Neural cell (in vitro differentiated cells): ENCODE measurements at regions not wholly inside any gene's neighbourhood (a gene's known extent, or its start where the extent isn't known, plus 50 kb on each side); places are given as distances from the start of the nearest gene placed in this dataset.
A peak's percentile ranks its signal among the peaks of the same experiment; 100 is the strongest.

Experiments
- POLR2AphosphoS5 ChIP-seq: IDR thresholded peaks from 2 replicates; pipeline ENCODE4 v1.6.1; 2012
- TAF1 ChIP-seq: IDR thresholded peaks from 2 replicates; pipeline ENCODE4 v1.6.1; 2012; ENCODE audit warnings: low read depth
- TF ChIP-seq, protein P1 (sequence below): fragments of 450-650 bp; IDR thresholded peaks from 2 replicates; pipeline ENCODE4 v1.5.1; 2014; ENCODE audit warnings: antibody characterized with exemption, mild to moderate bottlenecking, moderate library complexity; ENCODE audit not compliant: poor library complexity, severe bottlenecking
- TF ChIP-seq, protein P2 (sequence below): IDR thresholded peaks from 2 replicates; pipeline ENCODE4 v1.6.1; 2012; ENCODE audit warnings: borderline replicate concordance

GRCh38 chr3:107044677-107045076 lies 332.6 kb upstream of the CCDC54 start:
- TF ChIP-seq POLR2AphosphoS5 (peak; percentile 77), TAF1 (no peak)
- TF ChIP-seq, protein P1, sequence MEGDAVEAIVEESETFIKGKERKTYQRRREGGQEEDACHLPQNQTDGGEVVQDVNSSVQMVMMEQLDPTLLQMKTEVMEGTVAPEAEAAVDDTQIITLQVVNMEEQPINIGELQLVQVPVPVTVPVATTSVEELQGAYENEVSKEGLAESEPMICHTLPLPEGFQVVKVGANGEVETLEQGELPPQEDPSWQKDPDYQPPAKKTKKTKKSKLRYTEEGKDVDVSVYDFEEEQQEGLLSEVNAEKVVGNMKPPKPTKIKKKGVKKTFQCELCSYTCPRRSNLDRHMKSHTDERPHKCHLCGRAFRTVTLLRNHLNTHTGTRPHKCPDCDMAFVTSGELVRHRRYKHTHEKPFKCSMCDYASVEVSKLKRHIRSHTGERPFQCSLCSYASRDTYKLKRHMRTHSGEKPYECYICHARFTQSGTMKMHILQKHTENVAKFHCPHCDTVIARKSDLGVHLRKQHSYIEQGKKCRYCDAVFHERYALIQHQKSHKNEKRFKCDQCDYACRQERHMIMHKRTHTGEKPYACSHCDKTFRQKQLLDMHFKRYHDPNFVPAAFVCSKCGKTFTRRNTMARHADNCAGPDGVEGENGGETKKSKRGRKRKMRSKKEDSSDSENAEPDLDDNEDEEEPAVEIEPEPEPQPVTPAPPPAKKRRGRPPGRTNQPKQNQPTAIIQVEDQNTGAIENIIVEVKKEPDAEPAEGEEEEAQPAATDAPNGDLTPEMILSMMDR: no peak
- TF ChIP-seq, protein P2, sequence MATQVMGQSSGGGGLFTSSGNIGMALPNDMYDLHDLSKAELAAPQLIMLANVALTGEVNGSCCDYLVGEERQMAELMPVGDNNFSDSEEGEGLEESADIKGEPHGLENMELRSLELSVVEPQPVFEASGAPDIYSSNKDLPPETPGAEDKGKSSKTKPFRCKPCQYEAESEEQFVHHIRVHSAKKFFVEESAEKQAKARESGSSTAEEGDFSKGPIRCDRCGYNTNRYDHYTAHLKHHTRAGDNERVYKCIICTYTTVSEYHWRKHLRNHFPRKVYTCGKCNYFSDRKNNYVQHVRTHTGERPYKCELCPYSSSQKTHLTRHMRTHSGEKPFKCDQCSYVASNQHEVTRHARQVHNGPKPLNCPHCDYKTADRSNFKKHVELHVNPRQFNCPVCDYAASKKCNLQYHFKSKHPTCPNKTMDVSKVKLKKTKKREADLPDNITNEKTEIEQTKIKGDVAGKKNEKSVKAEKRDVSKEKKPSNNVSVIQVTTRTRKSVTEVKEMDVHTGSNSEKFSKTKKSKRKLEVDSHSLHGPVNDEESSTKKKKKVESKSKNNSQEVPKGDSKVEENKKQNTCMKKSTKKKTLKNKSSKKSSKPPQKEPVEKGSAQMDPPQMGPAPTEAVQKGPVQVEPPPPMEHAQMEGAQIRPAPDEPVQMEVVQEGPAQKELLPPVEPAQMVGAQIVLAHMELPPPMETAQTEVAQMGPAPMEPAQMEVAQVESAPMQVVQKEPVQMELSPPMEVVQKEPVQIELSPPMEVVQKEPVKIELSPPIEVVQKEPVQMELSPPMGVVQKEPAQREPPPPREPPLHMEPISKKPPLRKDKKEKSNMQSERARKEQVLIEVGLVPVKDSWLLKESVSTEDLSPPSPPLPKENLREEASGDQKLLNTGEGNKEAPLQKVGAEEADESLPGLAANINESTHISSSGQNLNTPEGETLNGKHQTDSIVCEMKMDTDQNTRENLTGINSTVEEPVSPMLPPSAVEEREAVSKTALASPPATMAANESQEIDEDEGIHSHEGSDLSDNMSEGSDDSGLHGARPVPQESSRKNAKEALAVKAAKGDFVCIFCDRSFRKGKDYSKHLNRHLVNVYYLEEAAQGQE: peak; percentile 93
